ENCODE measurements at regions not wholly inside any gene's neighbourhood (a gene's known extent, or its start where the extent isn't known, plus 50 kb on each side); places are given as distances from the start of the nearest gene placed in this dataset.

- no peaks in the 10 kb centered on the region for H3K4me1 Mint-ChIP-seq (ENCODE audit: low read depth in 2 of 2)
- DNase-seq (ENCODE audit: low spot score) (no peak), ATAC-seq (no peak)
These were observed 1703.6 kb downstream of the EFNB2 start for GRCh38 chr13:104831831-104832230.

GRCh38 chr13:104823709-104824108 is 1711.8 kb downstream of the EFNB2 start:
- Mint-ChIP-seq H3K9me3 (peaks cover 5% of the 10 kb centered on the region), H3K4me3 (no peak overlapping the region), H3K36me3 (no peaks in the 10 kb centered on the region), H3K27me3 (no peaks in the 10 kb centered on the region), H3K4me1 (ENCODE audit: low read depth in 2 of 2) (peaks cover 0 to 3% of the 10 kb centered on the region in 2 donors), H3K27ac (no peak overlapping the region)
- no peak for DNase-seq (ENCODE audit: low spot score)
- ATAC-seq: no peak

More at GRCh38 chr13:104831831-104832230, 1703.6 kb downstream of the EFNB2 start:
- no peak overlapping the region for H3K4me3 Mint-ChIP-seq
- H3K9me3 Mint-ChIP-seq: peaks cover 3% of the 10 kb centered on the region
- peaks cover 4% of the 10 kb centered on the region for H3K36me3 Mint-ChIP-seq
- H3K27me3 Mint-ChIP-seq: no peaks in the 10 kb centered on the region
- no peak overlapping the region for H3K27ac Mint-ChIP-seq

- Mint-ChIP-seq H3K4me1 (ENCODE audit: low read depth in 2 of 2) (peaks cover 0 to 3% of the 10 kb centered on the region in 2 donors), H3K9me3 (peaks cover 5% of the 10 kb centered on the region), H3K27ac (no peak overlapping the region), H3K27me3 (no peaks in the 10 kb centered on the region), H3K4me3 (no peak overlapping the region), H3K36me3 (no peaks in the 10 kb centered on the region)
- ATAC-seq (no peak), DNase-seq (ENCODE audit: low spot score) (no peak)
These were observed 1712.4 kb downstream of the EFNB2 start for GRCh38 chr13:104823071-104823470.

- no peak overlapping the region for H3K4me3 Mint-ChIP-seq
- DNase-seq (ENCODE audit: low spot score) (no peak), ATAC-seq (no peak)
- peaks cover 0 to 6% of the 10 kb centered on the region in 2 donors for H3K27me3 Mint-ChIP-seq
- H3K9me3 Mint-ChIP-seq: no peaks in the 10 kb centered on the region
- no peaks in the 10 kb centered on the region for H3K4me1 Mint-ChIP-seq (ENCODE audit: low read depth in 2 of 2)
- no peak overlapping the region for H3K27ac Mint-ChIP-seq
- H3K36me3 Mint-ChIP-seq: no peaks in the 10 kb centered on the region
These were observed 1718.2 kb downstream of the EFNB2 start for GRCh38 chr13:104817271-104817670.

- H3K4me3 Mint-ChIP-seq: no peak overlapping the region
- no peaks in the 10 kb centered on the region for H3K4me1 Mint-ChIP-seq (ENCODE audit: low read depth in 2 of 2)
- ATAC-seq (no peak), DNase-seq (ENCODE audit: low spot score) (no peak)
- no peaks in the 10 kb centered on the region for H3K36me3 Mint-ChIP-seq
- H3K9me3 Mint-ChIP-seq: no peaks in the 10 kb centered on the region
- no peak overlapping the region for H3K27ac Mint-ChIP-seq
- H3K27me3 Mint-ChIP-seq: peaks cover 0 to 6% of the 10 kb centered on the region in 2 donors
These were observed 1718.7 kb downstream of the EFNB2 start for GRCh38 chr13:104816726-104817125.

GRCh38 chr13:104810242-104810641 is 1725.2 kb downstream of the EFNB2 start:
- Mint-ChIP-seq H3K27ac (no peak overlapping the region), H3K4me1 (ENCODE audit: low read depth in 2 of 2) (peaks cover 0 to 9% of the 10 kb centered on the region in 2 donors), H3K9me3 (no peaks in the 10 kb centered on the region), H3K4me3 (no peak overlapping the region), H3K36me3 (no peaks in the 10 kb centered on the region), H3K27me3 (peaks cover 0 to 6% of the 10 kb centered on the region in 2 donors)
- ATAC-seq (no peak), DNase-seq (ENCODE audit: low spot score) (no peak)

GRCh38 chr13:104809483-104809882 is 1726.0 kb downstream of the EFNB2 start:
- Mint-ChIP-seq H3K27ac (no peak overlapping the region), H3K9me3 (no peaks in the 10 kb centered on the region), H3K4me1 (ENCODE audit: low read depth in 2 of 2) (peaks cover 0 to 11% of the 10 kb centered on the region in 2 donors), H3K4me3 (no peak overlapping the region), H3K27me3 (peaks cover 0 to 6% of the 10 kb centered on the region in 2 donors), H3K36me3 (no peaks in the 10 kb centered on the region)
- DNase-seq (ENCODE audit: low spot score): no peak
- ATAC-seq: peak; percentile 13 to 75

GRCh38 chr13:104805346-104805745 is 1730.1 kb downstream of the EFNB2 start:
- Mint-ChIP-seq H3K9me3 (no peaks in the 10 kb centered on the region), H3K36me3 (no peaks in the 10 kb centered on the region), H3K27me3 (no peaks in the 10 kb centered on the region), H3K4me1 (ENCODE audit: low read depth in 2 of 2) (peaks cover 0 to 11% of the 10 kb centered on the region in 2 donors), H3K27ac (peak overlapping the region in 1 of 2 donors; percentile 29), H3K4me3 (no peak overlapping the region)
- no peak for DNase-seq (ENCODE audit: low spot score)
- ATAC-seq: no peak

GRCh38 chr13:104799152-104799551 is 1732.9 kb upstream of the SLC10A2 start:
- ATAC-seq: no peak

GRCh38 chr13:104798486-104798885 is 1732.3 kb upstream of the SLC10A2 start:
- Mint-ChIP-seq H3K4me3 (no peak overlapping the region), H3K27ac (no peak overlapping the region), H3K4me1 (ENCODE audit: low read depth in 2 of 2) (no peaks in the 10 kb centered on the region), H3K36me3 (no peaks in the 10 kb centered on the region), H3K9me3 (no peaks in the 10 kb centered on the region), H3K27me3 (no peaks in the 10 kb centered on the region)
- DNase-seq (ENCODE audit: low spot score) (no peak), ATAC-seq (no peak)

More at GRCh38 chr13:104799152-104799551, 1732.9 kb upstream of the SLC10A2 start:
- Mint-ChIP-seq H3K27ac (no peak overlapping the region), H3K36me3 (no peaks in the 10 kb centered on the region), H3K4me1 (ENCODE audit: low read depth in 2 of 2) (no peaks in the 10 kb centered on the region), H3K4me3 (no peak overlapping the region), H3K27me3 (no peaks in the 10 kb centered on the region), H3K9me3 (no peaks in the 10 kb centered on the region)
- DNase-seq (ENCODE audit: low spot score): no peak

GRCh38 chr13:104796581-104796980 is 1730.4 kb upstream of the SLC10A2 start:
- no peak overlapping the region for H3K4me3 Mint-ChIP-seq
- ATAC-seq: no peak
- H3K27me3 Mint-ChIP-seq: no peaks in the 10 kb centered on the region
- H3K4me1 Mint-ChIP-seq (ENCODE audit: low read depth in 2 of 2): no peaks in the 10 kb centered on the region
- H3K27ac Mint-ChIP-seq: no peak overlapping the region
- H3K9me3 Mint-ChIP-seq: no peaks in the 10 kb centered on the region
- H3K36me3 Mint-ChIP-seq: no peaks in the 10 kb centered on the region
- no peak for DNase-seq (ENCODE audit: low spot score)

- Mint-ChIP-seq H3K4me3 (no peak overlapping the region), H3K36me3 (no peaks in the 10 kb centered on the region), H3K27ac (no peak overlapping the region), H3K4me1 (ENCODE audit: low read depth in 2 of 2) (no peaks in the 10 kb centered on the region), H3K27me3 (no peaks in the 10 kb centered on the region), H3K9me3 (no peaks in the 10 kb centered on the region)
- no peak for ATAC-seq
- no peak for DNase-seq (ENCODE audit: low spot score)
These were observed 1719.7 kb upstream of the SLC10A2 start for GRCh38 chr13:104785952-104786351.

- ATAC-seq (no peak), DNase-seq (ENCODE audit: low spot score) (no peak)
- Mint-ChIP-seq H3K9me3 (no peaks in the 10 kb centered on the region), H3K4me1 (ENCODE audit: low read depth in 2 of 2) (no peaks in the 10 kb centered on the region), H3K27me3 (no peaks in the 10 kb centered on the region), H3K36me3 (no peaks in the 10 kb centered on the region), H3K27ac (no peak overlapping the region), H3K4me3 (no peak overlapping the region)
These were observed 1718.7 kb upstream of the SLC10A2 start for GRCh38 chr13:104784891-104785290.

GRCh38 chr13:104782741-104783140 is 1716.5 kb upstream of the SLC10A2 start:
- ATAC-seq (no peak), DNase-seq (ENCODE audit: low spot score) (no peak)
- no peaks in the 10 kb centered on the region for H3K27me3 Mint-ChIP-seq
- H3K27ac Mint-ChIP-seq: no peak overlapping the region
- no peaks in the 10 kb centered on the region for H3K4me1 Mint-ChIP-seq (ENCODE audit: low read depth in 2 of 2)
- no peak overlapping the region for H3K4me3 Mint-ChIP-seq
- no peaks in the 10 kb centered on the region for H3K36me3 Mint-ChIP-seq
- H3K9me3 Mint-ChIP-seq: no peaks in the 10 kb centered on the region

GRCh38 chr13:104779311-104779993 is 1713.2 kb upstream of the SLC10A2 start:
- no peaks in the 10 kb centered on the region for H3K36me3 Mint-ChIP-seq
- no peak for DNase-seq (ENCODE audit: low spot score)
- H3K9me3 Mint-ChIP-seq: no peaks in the 10 kb centered on the region
- no peak overlapping the region for H3K27ac Mint-ChIP-seq
- no peak overlapping the region for H3K4me3 Mint-ChIP-seq
- no peak for ATAC-seq
- no peaks in the 10 kb centered on the region for H3K27me3 Mint-ChIP-seq
- H3K4me1 Mint-ChIP-seq (ENCODE audit: low read depth in 2 of 2): no peaks in the 10 kb centered on the region
